VCaP (cell line): ENCODE measurements at regions not wholly inside any gene's neighbourhood (a gene's known extent, or its start where the extent isn't known, plus 50 kb on each side); places are given as distances from the start of the nearest gene placed in this dataset.

ENCODE experiments used
- H3K27ac ChIP-seq: fragments of 450-650 bp; 2 replicates; pipeline ENCODE4 v1.5.1; 2017
- CTCF ChIP-seq: fragments of 450-650 bp; conservative IDR thresholded peaks from 2 replicates; pipeline ENCODE4 v1.5.1; 2017; ENCODE audit warnings: mild to moderate bottlenecking, moderate library complexity

GRCh38 chr2:16198166-16198912 is 258.0 kb downstream of the MYCN start:
- no peak overlapping the region for H3K27ac ChIP-seq

GRCh38 chr2:16197504-16198147 is 257.3 kb downstream of the MYCN start:
- no peak for TF ChIP-seq CTCF
- no peak overlapping the region for H3K27ac ChIP-seq

More at GRCh38 chr2:16198166-16198912, 258.0 kb downstream of the MYCN start:
- no peak for TF ChIP-seq CTCF

- no peak overlapping the region for H3K27ac ChIP-seq
- TF ChIP-seq CTCF, result no peak
These were observed 256.5 kb downstream of the MYCN start for GRCh38 chr2:16196687-16197503.

DNA sequence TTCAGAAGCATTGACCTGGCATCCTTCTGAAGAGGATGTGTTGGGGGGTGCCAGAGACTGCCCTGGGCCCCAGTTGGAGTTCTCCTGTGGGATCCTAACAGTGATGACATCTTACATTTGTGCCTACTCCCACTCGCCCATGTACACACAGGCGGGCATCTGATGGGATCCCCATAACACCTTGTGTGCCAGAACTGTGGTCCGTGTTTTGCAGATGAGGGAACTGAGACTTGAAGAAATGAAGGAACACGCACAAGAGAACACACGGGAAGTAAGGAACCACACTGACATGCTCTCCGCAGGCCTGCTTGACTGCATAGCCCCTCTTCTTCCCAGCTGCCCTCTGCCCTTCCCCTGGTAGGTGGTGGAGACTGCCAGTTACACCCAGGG is 255.3 kb downstream of the MYCN start:
- TF ChIP-seq CTCF, result no peak

DNA sequence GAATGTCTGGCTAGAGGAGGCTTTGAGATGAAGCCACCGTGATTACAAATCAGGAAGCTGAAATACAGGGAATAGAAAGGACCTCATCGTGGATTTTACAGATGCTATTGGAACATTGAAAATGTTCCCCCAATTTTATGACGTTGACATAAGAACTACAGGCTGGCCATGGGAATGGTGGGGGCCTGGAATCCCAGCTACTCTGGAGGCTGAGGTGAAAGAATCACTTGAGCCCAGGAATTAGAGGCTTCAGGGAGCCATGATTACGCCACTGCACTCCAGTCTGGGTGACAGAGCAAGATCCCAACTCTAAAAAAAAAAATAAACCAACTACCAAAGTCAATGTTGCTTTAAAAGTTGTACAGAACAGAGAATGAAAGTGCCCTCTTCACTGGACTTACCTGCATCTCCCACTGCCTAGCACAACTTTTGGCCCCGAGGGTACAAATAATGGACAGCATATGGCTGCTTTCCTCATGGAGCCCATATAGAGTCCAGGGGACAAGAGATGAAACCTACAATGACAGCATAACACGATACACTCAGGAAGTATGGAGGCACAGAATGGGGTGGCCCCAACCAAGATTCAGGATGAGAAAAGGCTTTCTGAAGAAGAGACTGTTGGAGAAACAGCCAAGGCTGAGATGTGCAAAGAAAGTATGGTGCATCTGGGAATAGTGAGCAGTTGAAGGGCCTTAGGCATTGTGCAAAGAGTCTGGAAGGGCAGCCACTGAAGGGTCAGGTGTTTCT is 254.8 kb downstream of the MYCN start:
- no peak overlapping the region for H3K27ac ChIP-seq
- no peak for TF ChIP-seq CTCF

More for the DNA sequence above, 255.3 kb downstream of the MYCN start:
- H3K27ac ChIP-seq, result no peak overlapping the region

DNA sequence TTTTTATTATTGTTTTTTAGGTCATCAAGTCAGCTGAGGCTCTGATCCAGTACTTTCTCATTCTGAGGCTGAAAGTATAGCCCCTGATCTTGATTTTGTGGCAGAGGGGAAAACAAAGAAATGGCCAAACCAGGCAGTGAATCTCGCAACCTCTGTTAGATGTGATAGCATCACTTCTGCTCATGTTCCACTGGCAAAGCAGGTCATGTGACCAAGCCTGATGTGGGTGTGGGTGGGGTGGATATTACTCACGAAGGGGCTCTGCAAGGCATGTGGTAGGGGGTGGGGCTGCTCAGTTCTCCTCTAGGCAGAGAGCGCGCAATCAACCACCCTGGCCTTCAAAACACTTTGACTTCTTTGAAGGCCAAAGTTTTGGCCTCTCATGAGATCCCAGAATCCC is 254.2 kb downstream of the MYCN start:
- TF ChIP-seq CTCF, result no peak
- no peak overlapping the region for H3K27ac ChIP-seq

DNA sequence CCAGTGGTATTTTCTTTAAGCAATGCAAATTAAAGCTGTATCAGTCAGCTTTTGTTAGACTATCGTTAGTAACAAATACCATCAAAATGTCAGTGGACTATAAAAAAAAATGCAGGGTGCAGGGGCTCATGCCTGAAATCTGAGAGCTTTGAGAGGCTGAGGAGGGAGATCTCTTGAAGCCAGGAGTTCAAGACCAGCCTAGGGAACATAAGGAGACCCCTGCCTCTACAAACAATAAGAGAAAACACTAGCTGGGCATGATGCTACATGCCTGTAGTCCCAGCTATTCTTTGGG is 253.7 kb downstream of the MYCN start:
- no peak overlapping the region for H3K27ac ChIP-seq
- TF ChIP-seq CTCF, result no peak
